GM23338 (cell line): ENCODE measurements at regions not wholly inside any gene's neighbourhood (a gene's known extent, or its start where the extent isn't known, plus 50 kb on each side); places are given as distances from the start of the nearest gene placed in this dataset.

ENCODE experiments used
- ATAC-seq: fragments of 200-7000 bp; cut with Tn5 transposase; 3 replicates; pipeline ENCODE4 v1.9.1; 2020
- DNase-seq: peaks from one replicate; pipeline ENCODE4 v3.0.0-alpha.2; 2015; ENCODE audit warnings: low spot score
- H2AFZ ChIP-seq: fragments of 200-600 bp; sonication (generic); 2 replicates; pipeline ENCODE4 v1.8.0; 2016; ENCODE audit warnings: antibody characterized with exemption, mild to moderate bottlenecking, moderate library complexity
- H3F3A ChIP-seq: fragments of 200-600 bp; sonication (generic); replicated peaks from 2 replicates; pipeline ENCODE4 v1.8.0; 2017; ENCODE audit warnings: antibody characterized with exemption, mixed run types, low read depth
- H3K27ac ChIP-seq: fragments of 200-600 bp; sonication (generic); 2 replicates; pipeline ENCODE4 v1.6.1; 2016; ENCODE audit warnings: low read depth
- H3K27me3 ChIP-seq: fragments of 200-600 bp; sonication (generic); 2 replicates; pipeline ENCODE4 v1.8.0; 2016; ENCODE audit warnings: mild to moderate bottlenecking, mixed run types, moderate library complexity; ENCODE audit not compliant: insufficient read depth
- H3K36me3 ChIP-seq: fragments of 200-600 bp; sonication (generic); 2 replicates; pipeline ENCODE4 v1.8.0; 2016; ENCODE audit warnings: mild to moderate bottlenecking; ENCODE audit not compliant: insufficient read depth
- H3K4me1 ChIP-seq: fragments of 200-600 bp; sonication (generic); 2 replicates; pipeline ENCODE4 v1.8.0; 2016; ENCODE audit warnings: mild to moderate bottlenecking, moderate library complexity; ENCODE audit not compliant: insufficient read depth
- H3K4me2 ChIP-seq: fragments of 200-600 bp; sonication (generic); 2 replicates; pipeline ENCODE4 v1.7.1; 2017; ENCODE audit warnings: mixed run types
- H3K4me3 ChIP-seq: fragments of 200-600 bp; sonication (generic); 2 replicates; pipeline ENCODE4 v1.6.1; 2016; ENCODE audit warnings: mixed run types
- H3K79me2 ChIP-seq: fragments of 200-600 bp; sonication (generic); replicated peaks from 2 replicates; pipeline ENCODE4 v1.8.0; 2017; ENCODE audit warnings: mild to moderate bottlenecking; ENCODE audit not compliant: insufficient read depth
- H3K9me2 ChIP-seq: fragments of 200-600 bp; sonication (generic); 2 replicates; pipeline ENCODE4 v1.8.0; 2017; ENCODE audit not compliant: insufficient read depth
- H4K20me1 ChIP-seq: fragments of 200-600 bp; sonication (generic); replicated peaks from 2 replicates; pipeline ENCODE4 v1.8.0; 2017; ENCODE audit warnings: mild to moderate bottlenecking; ENCODE audit not compliant: insufficient read depth
- H3K27ac Mint-ChIP-seq: 2 replicates; pipeline ENCODE4 v1.8.0; 2020; ENCODE audit warnings: inconsistent platforms, mild to moderate bottlenecking, moderate library complexity, mixed read lengths
- H3K27me3 Mint-ChIP-seq: 3 replicates; pipeline ENCODE4 v1.8.0; 2022; ENCODE audit warnings: low read depth, mild to moderate bottlenecking, moderate library complexity, mixed read lengths, inconsistent platforms; ENCODE audit not compliant: insufficient read depth, poor library complexity
- H3K36me3 Mint-ChIP-seq: 3 replicates; pipeline ENCODE4 v1.8.0; 2021; ENCODE audit warnings: low read depth, mild to moderate bottlenecking, inconsistent platforms, moderate library complexity, mixed read lengths
- H3K4me1 Mint-ChIP-seq: 3 replicates; pipeline ENCODE4 v1.8.0; 2020; ENCODE audit warnings: mild to moderate bottlenecking, inconsistent platforms, mixed read lengths
- H3K4me3 Mint-ChIP-seq: 3 replicates; pipeline ENCODE4 v1.8.0; 2021; ENCODE audit warnings: moderate library complexity, mild to moderate bottlenecking, inconsistent platforms, mixed read lengths
- H3K9me3 Mint-ChIP-seq: 3 replicates; pipeline ENCODE4 v1.8.0; 2020; ENCODE audit warnings: moderate library complexity, mild to moderate bottlenecking, inconsistent platforms, mixed read lengths
- CREB1 ChIP-seq: fragments of 250-450 bp; sonication (Bioruptor Pico); IDR thresholded peaks from 2 replicates; pipeline ENCODE4 v1.5.0; 2020; ENCODE audit warnings: low read depth, mild to moderate bottlenecking, moderate library complexity
- EZH2 ChIP-seq: fragments of 200-600 bp; sonication (generic); IDR thresholded peaks from one replicate; pipeline ENCODE4 v1.8.0; 2017; ENCODE audit warnings: antibody characterized with exemption, mild to moderate bottlenecking, low read depth; ENCODE audit not compliant: unreplicated experiment
- EZH2phosphoT487 ChIP-seq: fragments of 200-600 bp; sonication (generic); IDR thresholded peaks from one replicate; pipeline ENCODE4 v1.8.1; 2018; ENCODE audit warnings: antibody characterized with exemption; ENCODE audit not compliant: unreplicated experiment
- JUNB ChIP-seq: IDR thresholded peaks from one replicate; pipeline ENCODE4 v1.6.1; 2016; ENCODE audit warnings: antibody characterized with exemption; ENCODE audit not compliant: unreplicated experiment
- NANOG ChIP-seq: IDR thresholded peaks from 2 replicates; pipeline ENCODE4 v1.6.1; 2016; ENCODE audit warnings: antibody characterized with exemption, borderline replicate concordance
- POLR2AphosphoS5 ChIP-seq: IDR thresholded peaks from 2 replicates; pipeline ENCODE4 v1.6.1; 2016; ENCODE audit warnings: antibody characterized with exemption, low read depth
- STAT1 ChIP-seq: IDR thresholded peaks from one replicate; pipeline ENCODE4 v1.6.1; 2016; ENCODE audit warnings: antibody characterized with exemption; ENCODE audit not compliant: unreplicated experiment
- ZNF114 ChIP-seq: fragments of 250-450 bp; sonication (Bioruptor Pico); IDR thresholded peaks from 2 replicates; pipeline ENCODE4 v1.5.0; 2020; ENCODE audit warnings: mild to moderate bottlenecking, moderate library complexity
- ZNF331 ChIP-seq: fragments of 250-450 bp; sonication (Bioruptor Pico); IDR thresholded peaks from 2 replicates; pipeline ENCODE4 v1.5.0; 2020; ENCODE audit warnings: low read depth, mild to moderate bottlenecking, moderate library complexity
- TF ChIP-seq, protein P1 (sequence below): IDR thresholded peaks from one replicate; pipeline ENCODE4 v1.6.1; 2018; ENCODE audit warnings: antibody characterized with exemption; ENCODE audit not compliant: unreplicated experiment
- TF ChIP-seq, protein P2 (sequence below): fragments of 250-450 bp; sonication (Bioruptor Pico); IDR thresholded peaks from 2 replicates; pipeline ENCODE4 v1.5.0; 2020; ENCODE audit warnings: mild to moderate bottlenecking, moderate library complexity
- TF ChIP-seq, protein P3 (sequence below): IDR thresholded peaks from 2 replicates; pipeline ENCODE4 v1.6.1; 2016; ENCODE audit warnings: antibody characterized with exemption
- TF ChIP-seq, protein P4 (sequence below), 2 experiments: fragments of 200-600 bp in 1 of 2; sonication (generic) in 1 of 2; conservative IDR thresholded peaks; 2 replicates each; pipeline versions ENCODE4 v1.5.1 to v1.6.1; 2016 to 2017; ENCODE audit warnings: antibody characterized with exemption in 2 of 2, low read depth in 2 of 2, mild to moderate bottlenecking in 2 of 2, moderate library complexity in 1 of 2

DNA sequence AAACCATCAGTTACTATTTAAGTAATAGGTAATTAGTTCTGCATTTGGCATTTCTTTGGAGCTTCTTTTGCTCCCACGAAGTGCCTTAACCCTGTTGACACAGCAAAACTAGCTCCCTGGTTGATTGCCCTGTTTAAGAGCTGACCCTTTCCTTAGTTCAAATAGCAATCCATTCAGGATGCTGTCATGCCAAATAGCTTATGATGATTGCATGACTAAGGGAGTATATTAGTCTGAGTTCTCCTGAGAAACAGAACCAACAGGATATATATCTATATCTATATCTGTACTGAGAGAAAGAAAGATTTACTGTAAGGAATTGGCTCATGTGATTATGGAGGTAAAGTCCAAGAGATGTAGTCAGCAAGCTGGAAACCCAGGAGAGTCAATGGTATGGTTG is 50.3 kb upstream of the SPRED1 start:
- Histone ChIP-seq H3K36me3 (no peaks in the 10 kb centered on the region), H3K4me2 (no peak overlapping the region), H3K27me3 (no peaks in the 10 kb centered on the region), H3K4me1 (no peaks in the 10 kb centered on the region), H3K9me2 (peaks cover 19% of the 10 kb centered on the region), H3F3A (no peaks in the 10 kb centered on the region), H3K79me2 (no peaks in the 10 kb centered on the region), H2AFZ (no peak overlapping the region), H4K20me1 (no peaks in the 10 kb centered on the region), H3K27ac (no peak overlapping the region), H3K4me3 (no peak overlapping the region)
- H3K4me3 Mint-ChIP-seq = no peak overlapping the region
- no peak overlapping the region for H3K27ac Mint-ChIP-seq
- H3K36me3 Mint-ChIP-seq = no peaks in the 10 kb centered on the region
- ATAC-seq (no peak), DNase-seq (no peak)
- peaks cover 3% of the 10 kb centered on the region for H3K27me3 Mint-ChIP-seq
- peaks cover 9% of the 10 kb centered on the region; the same call in 2 of the 3 replicates for H3K4me1 Mint-ChIP-seq
- TF ChIP-seq ZNF114 (no peak), EZH2phosphoT487 (no peak), ZNF331 (CRISPR knock-in tag) (no peak), NANOG (no peak), EZH2 (no peak), CREB1 (no peak), JUNB (no peak), STAT1 (no peak), POLR2AphosphoS5 (no peak)
- TF ChIP-seq, protein P1, sequence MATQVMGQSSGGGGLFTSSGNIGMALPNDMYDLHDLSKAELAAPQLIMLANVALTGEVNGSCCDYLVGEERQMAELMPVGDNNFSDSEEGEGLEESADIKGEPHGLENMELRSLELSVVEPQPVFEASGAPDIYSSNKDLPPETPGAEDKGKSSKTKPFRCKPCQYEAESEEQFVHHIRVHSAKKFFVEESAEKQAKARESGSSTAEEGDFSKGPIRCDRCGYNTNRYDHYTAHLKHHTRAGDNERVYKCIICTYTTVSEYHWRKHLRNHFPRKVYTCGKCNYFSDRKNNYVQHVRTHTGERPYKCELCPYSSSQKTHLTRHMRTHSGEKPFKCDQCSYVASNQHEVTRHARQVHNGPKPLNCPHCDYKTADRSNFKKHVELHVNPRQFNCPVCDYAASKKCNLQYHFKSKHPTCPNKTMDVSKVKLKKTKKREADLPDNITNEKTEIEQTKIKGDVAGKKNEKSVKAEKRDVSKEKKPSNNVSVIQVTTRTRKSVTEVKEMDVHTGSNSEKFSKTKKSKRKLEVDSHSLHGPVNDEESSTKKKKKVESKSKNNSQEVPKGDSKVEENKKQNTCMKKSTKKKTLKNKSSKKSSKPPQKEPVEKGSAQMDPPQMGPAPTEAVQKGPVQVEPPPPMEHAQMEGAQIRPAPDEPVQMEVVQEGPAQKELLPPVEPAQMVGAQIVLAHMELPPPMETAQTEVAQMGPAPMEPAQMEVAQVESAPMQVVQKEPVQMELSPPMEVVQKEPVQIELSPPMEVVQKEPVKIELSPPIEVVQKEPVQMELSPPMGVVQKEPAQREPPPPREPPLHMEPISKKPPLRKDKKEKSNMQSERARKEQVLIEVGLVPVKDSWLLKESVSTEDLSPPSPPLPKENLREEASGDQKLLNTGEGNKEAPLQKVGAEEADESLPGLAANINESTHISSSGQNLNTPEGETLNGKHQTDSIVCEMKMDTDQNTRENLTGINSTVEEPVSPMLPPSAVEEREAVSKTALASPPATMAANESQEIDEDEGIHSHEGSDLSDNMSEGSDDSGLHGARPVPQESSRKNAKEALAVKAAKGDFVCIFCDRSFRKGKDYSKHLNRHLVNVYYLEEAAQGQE = no peak
- TF ChIP-seq, protein P2, sequence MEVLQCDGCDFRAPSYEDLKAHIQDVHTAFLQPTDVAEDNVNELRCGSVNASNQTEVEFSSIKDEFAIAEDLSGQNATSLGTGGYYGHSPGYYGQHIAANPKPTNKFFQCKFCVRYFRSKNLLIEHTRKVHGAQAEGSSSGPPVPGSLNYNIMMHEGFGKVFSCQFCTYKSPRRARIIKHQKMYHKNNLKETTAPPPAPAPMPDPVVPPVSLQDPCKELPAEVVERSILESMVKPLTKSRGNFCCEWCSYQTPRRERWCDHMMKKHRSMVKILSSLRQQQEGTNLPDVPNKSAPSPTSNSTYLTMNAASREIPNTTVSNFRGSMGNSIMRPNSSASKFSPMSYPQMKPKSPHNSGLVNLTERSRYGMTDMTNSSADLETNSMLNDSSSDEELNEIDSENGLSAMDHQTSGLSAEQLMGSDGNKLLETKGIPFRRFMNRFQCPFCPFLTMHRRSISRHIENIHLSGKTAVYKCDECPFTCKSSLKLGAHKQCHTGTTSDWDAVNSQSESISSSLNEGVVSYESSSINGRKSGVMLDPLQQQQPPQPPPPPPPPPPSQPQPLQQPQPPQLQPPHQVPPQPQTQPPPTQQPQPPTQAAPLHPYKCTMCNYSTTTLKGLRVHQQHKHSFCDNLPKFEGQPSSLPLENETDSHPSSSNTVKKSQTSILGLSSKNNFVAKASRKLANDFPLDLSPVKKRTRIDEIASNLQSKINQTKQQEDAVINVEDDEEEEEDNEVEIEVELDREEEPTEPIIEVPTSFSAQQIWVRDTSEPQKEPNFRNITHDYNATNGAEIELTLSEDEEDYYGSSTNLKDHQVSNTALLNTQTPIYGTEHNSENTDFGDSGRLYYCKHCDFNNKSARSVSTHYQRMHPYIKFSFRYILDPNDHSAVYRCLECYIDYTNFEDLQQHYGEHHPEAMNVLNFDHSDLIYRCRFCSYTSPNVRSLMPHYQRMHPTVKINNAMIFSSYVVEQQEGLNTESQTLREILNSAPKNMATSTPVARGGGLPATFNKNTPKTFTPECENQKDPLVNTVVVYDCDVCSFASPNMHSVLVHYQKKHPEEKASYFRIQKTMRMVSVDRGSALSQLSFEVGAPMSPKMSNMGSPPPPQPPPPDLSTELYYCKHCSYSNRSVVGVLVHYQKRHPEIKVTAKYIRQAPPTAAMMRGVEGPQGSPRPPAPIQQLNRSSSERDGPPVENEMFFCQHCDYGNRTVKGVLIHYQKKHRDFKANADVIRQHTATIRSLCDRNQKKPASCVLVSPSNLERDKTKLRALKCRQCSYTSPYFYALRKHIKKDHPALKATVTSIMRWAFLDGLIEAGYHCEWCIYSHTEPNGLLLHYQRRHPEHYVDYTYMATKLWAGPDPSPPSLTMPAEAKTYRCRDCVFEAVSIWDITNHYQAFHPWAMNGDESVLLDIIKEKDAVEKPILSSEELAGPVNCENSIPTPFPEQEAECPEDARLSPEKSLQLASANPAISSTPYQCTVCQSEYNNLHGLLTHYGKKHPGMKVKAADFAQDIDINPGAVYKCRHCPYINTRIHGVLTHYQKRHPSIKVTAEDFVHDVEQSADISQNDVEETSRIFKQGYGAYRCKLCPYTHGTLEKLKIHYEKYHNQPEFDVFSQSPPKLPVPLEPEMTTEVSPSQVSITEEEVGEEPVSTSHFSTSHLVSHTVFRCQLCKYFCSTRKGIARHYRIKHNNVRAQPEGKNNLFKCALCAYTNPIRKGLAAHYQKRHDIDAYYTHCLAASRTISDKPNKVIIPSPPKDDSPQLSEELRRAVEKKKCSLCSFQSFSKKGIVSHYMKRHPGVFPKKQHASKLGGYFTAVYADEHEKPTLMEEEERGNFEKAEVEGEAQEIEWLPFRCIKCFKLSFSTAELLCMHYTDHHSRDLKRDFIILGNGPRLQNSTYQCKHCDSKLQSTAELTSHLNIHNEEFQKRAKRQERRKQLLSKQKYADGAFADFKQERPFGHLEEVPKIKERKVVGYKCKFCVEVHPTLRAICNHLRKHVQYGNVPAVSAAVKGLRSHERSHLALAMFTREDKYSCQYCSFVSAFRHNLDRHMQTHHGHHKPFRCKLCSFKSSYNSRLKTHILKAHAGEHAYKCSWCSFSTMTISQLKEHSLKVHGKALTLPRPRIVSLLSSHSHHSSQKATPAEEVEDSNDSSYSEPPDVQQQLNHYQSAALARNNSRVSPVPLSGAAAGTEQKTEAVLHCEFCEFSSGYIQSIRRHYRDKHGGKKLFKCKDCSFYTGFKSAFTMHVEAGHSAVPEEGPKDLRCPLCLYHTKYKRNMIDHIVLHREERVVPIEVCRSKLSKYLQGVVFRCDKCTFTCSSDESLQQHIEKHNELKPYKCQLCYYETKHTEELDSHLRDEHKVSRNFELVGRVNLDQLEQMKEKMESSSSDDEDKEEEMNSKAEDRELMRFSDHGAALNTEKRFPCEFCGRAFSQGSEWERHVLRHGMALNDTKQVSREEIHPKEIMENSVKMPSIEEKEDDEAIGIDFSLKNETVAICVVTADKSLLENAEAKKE (CRISPR knock-in tag) = no peak
- TF ChIP-seq, protein P3, sequence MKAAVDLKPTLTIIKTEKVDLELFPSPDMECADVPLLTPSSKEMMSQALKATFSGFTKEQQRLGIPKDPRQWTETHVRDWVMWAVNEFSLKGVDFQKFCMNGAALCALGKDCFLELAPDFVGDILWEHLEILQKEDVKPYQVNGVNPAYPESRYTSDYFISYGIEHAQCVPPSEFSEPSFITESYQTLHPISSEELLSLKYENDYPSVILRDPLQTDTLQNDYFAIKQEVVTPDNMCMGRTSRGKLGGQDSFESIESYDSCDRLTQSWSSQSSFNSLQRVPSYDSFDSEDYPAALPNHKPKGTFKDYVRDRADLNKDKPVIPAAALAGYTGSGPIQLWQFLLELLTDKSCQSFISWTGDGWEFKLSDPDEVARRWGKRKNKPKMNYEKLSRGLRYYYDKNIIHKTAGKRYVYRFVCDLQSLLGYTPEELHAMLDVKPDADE = no peak
- TF ChIP-seq, protein P4, sequence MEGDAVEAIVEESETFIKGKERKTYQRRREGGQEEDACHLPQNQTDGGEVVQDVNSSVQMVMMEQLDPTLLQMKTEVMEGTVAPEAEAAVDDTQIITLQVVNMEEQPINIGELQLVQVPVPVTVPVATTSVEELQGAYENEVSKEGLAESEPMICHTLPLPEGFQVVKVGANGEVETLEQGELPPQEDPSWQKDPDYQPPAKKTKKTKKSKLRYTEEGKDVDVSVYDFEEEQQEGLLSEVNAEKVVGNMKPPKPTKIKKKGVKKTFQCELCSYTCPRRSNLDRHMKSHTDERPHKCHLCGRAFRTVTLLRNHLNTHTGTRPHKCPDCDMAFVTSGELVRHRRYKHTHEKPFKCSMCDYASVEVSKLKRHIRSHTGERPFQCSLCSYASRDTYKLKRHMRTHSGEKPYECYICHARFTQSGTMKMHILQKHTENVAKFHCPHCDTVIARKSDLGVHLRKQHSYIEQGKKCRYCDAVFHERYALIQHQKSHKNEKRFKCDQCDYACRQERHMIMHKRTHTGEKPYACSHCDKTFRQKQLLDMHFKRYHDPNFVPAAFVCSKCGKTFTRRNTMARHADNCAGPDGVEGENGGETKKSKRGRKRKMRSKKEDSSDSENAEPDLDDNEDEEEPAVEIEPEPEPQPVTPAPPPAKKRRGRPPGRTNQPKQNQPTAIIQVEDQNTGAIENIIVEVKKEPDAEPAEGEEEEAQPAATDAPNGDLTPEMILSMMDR (conservative IDR thresholded peaks at IDR 0.05; ENCODE audit: low read depth in 2 of 2) = no peak
- H3K9me3 Mint-ChIP-seq = no peaks in the 10 kb centered on the region
